ENCODE measurements at regions not wholly inside any gene's neighbourhood (a gene's known extent, or its start where the extent isn't known, plus 50 kb on each side); places are given as distances from the start of the nearest gene placed in this dataset.

GRCh38 chr2:15832030-15832709 lies 108.2 kb upstream of the MYCN start:
- no peak for TF ChIP-seq CTCF (IDR thresholded peaks at IDR 0.05)
- no peak for TF ChIP-seq CREM (CRISPR knock-in tag; IDR thresholded peaks at IDR 0.05)
- no peak for TF ChIP-seq NR2C2 (CRISPR knock-in tag; IDR thresholded peaks at IDR 0.05)
- no peak for TF ChIP-seq ELF4 (CRISPR knock-in tag; IDR thresholded peaks at IDR 0.05; ENCODE audit: low read depth)
- no peak for TF ChIP-seq FOXJ3 (CRISPR knock-in tag; IDR thresholded peaks at IDR 0.05; ENCODE audit: borderline replicate concordance)
- no peak for TF ChIP-seq SP1 (CRISPR knock-in tag; conservative IDR thresholded peaks at IDR 0.05)
- no peak for TF ChIP-seq ATF2 (CRISPR knock-in tag; IDR thresholded peaks at IDR 0.05; ENCODE audit: borderline replicate concordance, low read depth)
- no peak for TF ChIP-seq CDX4 (CRISPR knock-in tag; IDR thresholded peaks at IDR 0.05; ENCODE audit: borderline replicate concordance)
- TF ChIP-seq TCF7 (CRISPR knock-in tag; IDR thresholded peaks at IDR 0.05; ENCODE audit: low read depth) = no peak
- no peak for TF ChIP-seq NFYB (CRISPR knock-in tag; conservative IDR thresholded peaks at IDR 0.05; ENCODE audit: low read depth)
